ENCODE measurements at regions not wholly inside any gene's neighbourhood (a gene's known extent, or its start where the extent isn't known, plus 50 kb on each side); places are given as distances from the start of the nearest gene placed in this dataset.

- TF ChIP-seq CTCF (IDR thresholded peaks at IDR 0.05) = no peak
- TF ChIP-seq POLR2A (IDR thresholded peaks at IDR 0.05) = no peak
Measured at GRCh38 chr20:47440857-47441773, 60.6 kb upstream of the NCOA3 start.

Data from adrenal gland (tissue), 5 donors.